Erythroblast (primary cell): ENCODE measurements at regions not wholly inside any gene's neighbourhood (a gene's known extent, or its start where the extent isn't known, plus 50 kb on each side); places are given as distances from the start of the nearest gene placed in this dataset.

Experiments used
- GATA1 ChIP-seq: IDR thresholded peaks from 2 replicates; pipeline ENCODE4 v1.6.1; 2011; ENCODE audit warnings: low read depth, mild to moderate bottlenecking, control low read depth, low read length, moderate library complexity
- POLR2A ChIP-seq: IDR thresholded peaks from 2 replicates; pipeline ENCODE4 v1.6.1; 2011; ENCODE audit warnings: mild to moderate bottlenecking, low read length

- no peak for TF ChIP-seq POLR2A
- no peak for TF ChIP-seq GATA1
Observed at GRCh38 chr3:14347110-14347509, 55.3 kb upstream of the SLC6A6 start.
